HG02970 (cell line): ENCODE measurements at regions not wholly inside any gene's neighbourhood (a gene's known extent, or its start where the extent isn't known, plus 50 kb on each side); places are given as distances from the start of the nearest gene placed in this dataset.
"Not testable (repeated sequence)": the region's sequence is repeated elsewhere in the genome, so short reads cannot be mapped to it uniquely, and the experiment has no call there.

ENCODE experiments used
- ATAC-seq: cut with Tn5 transposase; IDR thresholded peaks from one replicate; pipeline ENCODE4 v1.9.1; 2021; ENCODE audit warnings: mild to moderate bottlenecking, moderate library complexity, moderate number of reproducible peaks; ENCODE audit not compliant: unreplicated experiment, low FRiP score

- no peak for ATAC-seq
These were observed 709.8 kb upstream of the PCDH20 start for GRCh38 chr13:62125451-62125850.

- no peak for ATAC-seq
These were observed 707.8 kb upstream of the PCDH20 start for GRCh38 chr13:62123409-62123808.

GRCh38 chr13:62122434-62122833 lies 706.8 kb upstream of the PCDH20 start:
- ATAC-seq, result no peak

GRCh38 chr13:62119739-62120700 lies 704.4 kb upstream of the PCDH20 start:
- no peak for ATAC-seq

GRCh38 chr13:62115831-62116230 lies 700.2 kb upstream of the PCDH20 start:
- no peak for ATAC-seq

- no peak for ATAC-seq
These were observed 697.5 kb upstream of the PCDH20 start for GRCh38 chr13:62113179-62113578.

GRCh38 chr13:62110079-62110478 lies 694.4 kb upstream of the PCDH20 start:
- no peak for ATAC-seq

- not testable (repeated sequence) for ATAC-seq
These were observed 688.5 kb upstream of the PCDH20 start for GRCh38 chr13:62104136-62104535.

GRCh38 chr13:62096652-62097051 lies 681.0 kb upstream of the PCDH20 start:
- no peak for ATAC-seq

- ATAC-seq, result no peak
These were observed 679.3 kb upstream of the PCDH20 start for GRCh38 chr13:62094932-62095331.

GRCh38 chr13:62093984-62094780 lies 678.5 kb upstream of the PCDH20 start:
- no peak for ATAC-seq

GRCh38 chr13:62092949-62093348 lies 677.3 kb upstream of the PCDH20 start:
- no peak for ATAC-seq

- ATAC-seq, result no peak
These were observed 676.9 kb upstream of the PCDH20 start for GRCh38 chr13:62092536-62092935.

- no peak for ATAC-seq
These were observed 672.5 kb upstream of the PCDH20 start for GRCh38 chr13:62088165-62088564.

- ATAC-seq, result no peak
These were observed 671.5 kb upstream of the PCDH20 start for GRCh38 chr13:62087124-62087523.

- ATAC-seq, result no peak
These were observed 669.9 kb upstream of the PCDH20 start for GRCh38 chr13:62085337-62086229.

GRCh38 chr13:62084728-62085127 lies 669.1 kb upstream of the PCDH20 start:
- ATAC-seq, result no peak

GRCh38 chr13:62067821-62068220 lies 652.2 kb upstream of the PCDH20 start:
- ATAC-seq, result no peak

GRCh38 chr13:62065016-62065415 lies 649.4 kb upstream of the PCDH20 start:
- ATAC-seq, result no peak

GRCh38 chr13:62061751-62062150 lies 646.1 kb upstream of the PCDH20 start:
- no peak for ATAC-seq
